BLaER1 treated with 17β-estradiol and CSF1 and Interleukin-3, amounts not matched to agents 10 nM and 100 nM (cell line): ENCODE measurements at regions not wholly inside any gene's neighbourhood (a gene's known extent, or its start where the extent isn't known, plus 50 kb on each side); places are given as distances from the start of the nearest gene placed in this dataset.

Source experiments
- H3K27ac ChIP-seq, 11 experiments: shearing (Covaris generic); formaldehyde crosslinking; 2 replicates each; pipeline ENCODE4 v1.8.1; 2022
- H3K27me3 ChIP-seq, 11 experiments: shearing (Covaris generic); formaldehyde crosslinking; 2 replicates each; pipeline ENCODE4 v1.8.1; 2022
- H3K36me3 ChIP-seq, 11 experiments: shearing (Covaris generic); formaldehyde crosslinking; 2 replicates each; pipeline ENCODE4 v1.8.1; 2022
- H3K4me1 ChIP-seq, 10 experiments: shearing (Covaris generic); formaldehyde crosslinking; 2 replicates each; pipeline ENCODE4 v1.8.1; 2022
- H3K4me2 ChIP-seq, 11 experiments: shearing (Covaris generic); formaldehyde crosslinking; 2 replicates each; pipeline ENCODE4 v1.8.1; 2022
- H3K4me3 ChIP-seq, 10 experiments: shearing (Covaris generic); formaldehyde crosslinking; 2 replicates each; pipeline ENCODE4 v1.8.1; 2022
- H3K9ac ChIP-seq, 11 experiments: shearing (Covaris generic); formaldehyde crosslinking; 2 replicates each; pipeline ENCODE4 v1.8.1; 2022
- H3K9me3 ChIP-seq, 11 experiments: shearing (Covaris generic); formaldehyde crosslinking; replicated peaks in 1 of 11; 2 replicates each; pipeline ENCODE4 v1.8.1; 2022
- H4K20me1 ChIP-seq, 11 experiments: shearing (Covaris generic); formaldehyde crosslinking; 2 replicates each; pipeline ENCODE4 v1.8.1; 2022
- Cebpa-rat ChIP-seq, 11 experiments: shearing (Covaris generic); IDR thresholded peaks; 2 replicates each; pipeline ENCODE4 v1.8.1; 2022

DNA sequence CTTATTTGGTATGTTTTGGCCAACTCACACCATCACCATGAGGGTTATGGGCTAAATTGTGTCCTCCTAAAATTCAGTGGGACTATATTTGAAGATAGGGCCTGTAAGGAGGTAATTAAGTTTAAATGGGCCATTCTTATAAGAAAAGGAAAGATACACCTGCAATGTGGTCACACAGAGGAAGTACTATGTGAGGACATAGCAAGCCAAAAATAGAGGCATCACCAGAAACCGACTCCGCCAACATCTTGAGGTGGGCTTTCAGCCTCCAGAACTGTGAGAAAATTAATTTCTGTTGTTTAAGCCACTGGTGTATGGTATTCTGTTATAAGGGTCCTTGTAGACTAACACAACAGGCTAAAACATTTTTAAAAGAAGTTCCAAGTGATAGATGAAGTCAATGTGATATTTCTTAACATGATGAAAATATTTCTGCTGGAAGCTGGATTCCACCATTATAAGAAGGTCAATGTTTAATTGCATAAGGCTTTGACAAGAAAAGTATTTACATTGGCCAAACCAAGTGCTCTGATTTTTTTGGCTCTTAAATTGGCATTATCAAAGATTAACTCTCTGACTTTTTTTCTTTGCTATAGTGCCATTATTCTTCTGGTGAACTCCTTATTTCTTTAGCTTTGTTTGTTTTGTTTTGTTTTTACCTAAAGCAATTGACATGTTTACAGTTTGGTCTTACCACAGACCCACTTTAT, 540.9 kb downstream of the PPARGC1A start:
- no peak overlapping the region for H3K27ac ChIP-seq
- H4K20me1 ChIP-seq = no peaks in the 10 kb centered on the region
- H3K27me3 ChIP-seq = no peaks in the 10 kb centered on the region
- TF ChIP-seq Cebpa-rat (IDR thresholded peaks at IDR 0.05) = no peak
- peaks cover 0 to 7% (median 4%) of the 10 kb centered on the region in 10 experiments; a peak in 11 of 20 replicates for H3K4me1 ChIP-seq
- H3K4me2 ChIP-seq = peak overlapping the region in 8 of 11 experiments; percentile 6 to 45 (median 30); a peak in 8 of 22 replicates
- no peak overlapping the region for H3K9ac ChIP-seq
- no peaks in the 10 kb centered on the region for H3K9me3 ChIP-seq
- no peaks in the 10 kb centered on the region for H3K36me3 ChIP-seq
- H3K4me3 ChIP-seq = no peak overlapping the region

GRCh38 chr4:23337292-23337691, 552.6 kb downstream of the PPARGC1A start:
- no peak overlapping the region for H3K9ac ChIP-seq
- peaks cover 30 to 43% (median 35%) of the 10 kb centered on the region in 10 experiments for H3K4me1 ChIP-seq
- no peak overlapping the region for H3K27ac ChIP-seq
- H3K9me3 ChIP-seq = 0 out of 22 replicates have a peak, but pooled peaks cover 0 to under 1% (median 0%) of the 10 kb centered on the region in 11 experiments
- no peaks in the 10 kb centered on the region for H3K36me3 ChIP-seq
- no peaks in the 10 kb centered on the region for H4K20me1 ChIP-seq
- H3K4me3 ChIP-seq = no peak overlapping the region
- TF ChIP-seq Cebpa-rat (IDR thresholded peaks at IDR 0.05) = no peak
- H3K27me3 ChIP-seq = no peaks in the 10 kb centered on the region
- peak overlapping the region in 1 of 11 experiments; percentile 18; a peak in 1 of 22 replicates for H3K4me2 ChIP-seq

DNA sequence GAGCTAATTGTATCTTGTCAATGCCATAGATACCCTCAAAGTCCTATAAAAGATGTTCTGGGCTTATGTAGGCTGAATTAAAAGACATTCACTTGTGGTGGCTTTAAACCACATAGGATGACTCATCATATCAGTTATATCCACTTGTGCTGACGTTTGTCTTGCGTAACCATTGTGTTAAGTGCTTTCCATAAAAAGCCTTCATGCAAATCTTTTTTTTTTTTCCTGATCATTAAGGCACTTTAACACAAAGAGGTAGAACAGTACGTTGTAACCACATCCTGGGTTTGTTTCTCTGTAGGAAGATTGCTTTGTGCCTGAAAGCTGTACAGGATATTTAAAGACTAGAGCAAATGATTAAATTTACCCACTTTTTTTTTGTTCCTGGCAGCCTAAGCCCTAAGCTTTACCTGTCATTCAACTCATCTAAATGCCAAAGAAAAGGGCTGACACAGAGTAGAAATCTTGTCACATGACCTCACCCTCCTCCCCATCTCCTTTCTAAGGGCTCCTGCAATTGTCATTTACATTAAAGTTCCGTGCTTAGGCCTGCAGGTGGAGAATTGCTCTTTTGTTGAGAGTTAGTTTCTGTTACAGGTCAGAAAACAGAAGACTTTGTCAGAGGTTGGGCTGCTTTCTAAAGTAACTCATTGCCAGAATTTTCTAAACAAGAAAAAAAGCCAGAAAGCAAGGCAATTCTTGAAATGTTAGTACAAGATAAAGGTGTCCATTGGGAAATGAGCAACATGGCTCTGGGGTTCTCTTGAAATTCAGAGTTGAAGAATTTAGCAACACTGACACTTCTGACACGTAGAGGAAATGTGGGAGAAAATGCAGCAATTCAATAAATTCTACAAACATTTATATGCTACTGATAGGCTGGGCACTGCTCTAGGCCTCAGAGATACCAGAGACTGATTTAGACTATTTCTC, 555.6 kb downstream of the PPARGC1A start:
- peak overlapping the region in 10 of 11 experiments; percentile 32 to 74 (median 56); a peak in 18 of 22 replicates for H3K9ac ChIP-seq
- no peaks in the 10 kb centered on the region for H4K20me1 ChIP-seq

DNA sequence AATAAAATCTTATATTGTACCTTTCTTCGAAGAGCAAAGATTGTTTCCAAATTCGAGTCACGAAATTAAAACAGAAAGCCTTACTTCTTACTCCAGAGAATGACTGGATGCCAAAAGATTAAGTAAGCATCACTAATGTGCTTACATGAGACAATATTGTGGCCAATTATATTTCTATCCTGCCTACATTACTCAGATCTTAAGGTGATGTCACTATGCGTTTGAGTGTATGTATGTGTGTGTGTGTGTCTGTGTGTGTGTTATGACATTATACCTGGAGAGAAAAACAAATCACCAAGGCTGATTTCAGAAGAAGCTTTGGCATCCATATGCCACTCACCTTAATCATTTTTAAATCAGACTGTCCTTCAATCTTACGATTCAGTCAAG, 556.3 kb downstream of the PPARGC1A start:
- H3K27ac ChIP-seq = peak overlapping the region in 10 of 11 experiments; percentile 69 to 87 (median 80); a peak in 21 of 22 replicates
- no peak for TF ChIP-seq Cebpa-rat (IDR thresholded peaks at IDR 0.05)
- H3K4me1 ChIP-seq = peaks cover 30 to 55% (median 40%) of the 10 kb centered on the region in 10 experiments
- peak overlapping the region; percentile 66 to 82 (median 73) for H3K4me2 ChIP-seq
- H4K20me1 ChIP-seq = no peaks in the 10 kb centered on the region
- no peaks in the 10 kb centered on the region for H3K36me3 ChIP-seq
- peak overlapping the region in 2 of 10 experiments; percentile 10 to 13; a peak in 2 of 20 replicates for H3K4me3 ChIP-seq
- no peaks in the 10 kb centered on the region; a peak in 1 of 22 replicates for H3K27me3 ChIP-seq
- no peaks in the 10 kb centered on the region for H3K9me3 ChIP-seq
- H3K9ac ChIP-seq = peak overlapping the region in 6 of 11 experiments; percentile 6 to 65 (median 25); a peak in 7 of 22 replicates

More for the DNA sequence above, 555.6 kb downstream of the PPARGC1A start:
- Histone ChIP-seq H3K9me3 (no peaks in the 10 kb centered on the region), H3K4me1 (peaks cover 30 to 55% (median 40%) of the 10 kb centered on the region in 10 experiments), H3K4me2 (peak overlapping the region; percentile 66 to 82 (median 73)), H3K36me3 (no peaks in the 10 kb centered on the region), H3K27ac (peak overlapping the region; percentile 36 to 87 (median 80); a peak in 21 of 22 replicates), H3K4me3 (peak overlapping the region in 4 of 10 experiments; percentile 7 to 38 (median 25); a peak in 4 of 20 replicates), H3K27me3 (no peaks in the 10 kb centered on the region; a peak in 1 of 22 replicates)
- peak in 7 of 11 experiments; percentile 57 to 94 (median 75); a peak in 10 of 22 replicates for TF ChIP-seq Cebpa-rat (IDR thresholded peaks at IDR 0.05)

DNA sequence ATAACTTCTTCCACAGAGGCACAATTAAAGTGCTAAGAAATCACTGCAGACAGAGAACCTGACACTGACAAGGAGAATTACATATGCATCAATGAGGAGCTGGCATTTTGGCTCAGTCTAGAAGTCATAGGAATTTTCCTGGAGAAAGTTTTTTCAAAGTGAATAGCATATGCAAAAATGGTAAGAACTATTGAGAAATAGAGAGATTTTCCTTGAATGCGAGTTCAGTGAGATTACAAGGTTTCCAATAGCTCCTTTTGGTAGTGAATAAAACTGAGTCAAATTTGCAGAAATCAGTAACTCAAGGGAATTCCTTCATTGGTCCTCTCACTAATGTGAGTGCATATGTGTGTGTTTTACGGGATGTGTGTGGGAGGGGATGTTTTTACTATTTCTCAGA, 557.5 kb downstream of the PPARGC1A start:
- no peaks in the 10 kb centered on the region; a peak in 1 of 22 replicates for H3K27me3 ChIP-seq
- H3K4me1 ChIP-seq = peaks cover 30 to 50% (median 40%) of the 10 kb centered on the region in 10 experiments
- no peak for TF ChIP-seq Cebpa-rat (IDR thresholded peaks at IDR 0.05)
- peak overlapping the region in 9 of 11 experiments; percentile 13 to 82 (median 71); a peak in 14 of 22 replicates for H3K4me2 ChIP-seq
- no peaks in the 10 kb centered on the region for H3K36me3 ChIP-seq
- no peak overlapping the region for H3K4me3 ChIP-seq
- no peak overlapping the region for H3K9ac ChIP-seq
- no peaks in the 10 kb centered on the region for H3K9me3 ChIP-seq
- H3K27ac ChIP-seq = peak overlapping the region in 3 of 11 experiments; percentile 69 to 82 (median 80); a peak in 5 of 22 replicates
- H4K20me1 ChIP-seq = no peaks in the 10 kb centered on the region

GRCh38 chr4:23327120-23327519, 562.7 kb downstream of the PPARGC1A start:
- H3K4me3 ChIP-seq = no peak overlapping the region
- H3K36me3 ChIP-seq = no peaks in the 10 kb centered on the region
- peaks cover 0 to 30% (median 14%) of the 10 kb centered on the region in 10 experiments; a peak in 14 of 20 replicates for H3K4me1 ChIP-seq
- no peaks in the 10 kb centered on the region for H4K20me1 ChIP-seq
- H3K9ac ChIP-seq = no peak overlapping the region
- no peak overlapping the region for H3K27ac ChIP-seq
- H3K27me3 ChIP-seq = no peaks in the 10 kb centered on the region; a peak in 1 of 22 replicates
- TF ChIP-seq Cebpa-rat (IDR thresholded peaks at IDR 0.05) = no peak
- H3K4me2 ChIP-seq = no peak overlapping the region
- H3K9me3 ChIP-seq = no peaks in the 10 kb centered on the region

DNA sequence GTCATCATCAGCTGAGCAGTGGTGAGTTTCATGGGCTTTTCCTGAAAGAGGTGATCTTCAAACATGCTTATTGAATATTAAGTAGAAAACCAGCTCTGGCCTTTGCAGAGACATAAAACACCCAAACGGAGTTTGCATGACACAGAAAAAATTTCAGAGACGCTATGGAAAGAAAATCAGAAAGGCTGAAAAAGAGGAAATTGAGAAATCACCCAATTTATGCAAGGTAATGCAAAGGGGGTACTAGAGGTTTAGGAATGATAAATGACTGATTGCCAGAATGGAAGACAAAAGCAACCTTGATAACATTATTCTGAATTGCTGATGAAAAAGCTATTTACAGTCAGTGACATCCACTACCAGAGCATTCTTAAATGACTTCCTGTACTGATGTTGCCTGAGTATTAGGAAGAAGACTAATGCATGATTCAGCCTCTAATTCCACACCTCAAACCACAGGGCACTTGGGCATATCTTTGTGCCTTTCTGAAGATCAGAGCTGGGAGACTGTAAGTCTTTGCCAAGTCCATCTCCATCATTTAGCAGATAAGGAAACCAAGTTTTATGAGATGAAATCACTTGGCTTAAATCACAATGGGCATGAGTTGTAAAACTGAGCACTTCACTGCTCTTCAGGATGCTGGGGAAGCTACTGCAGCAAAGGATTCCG, 565.7 kb downstream of the PPARGC1A start:
- no peak for TF ChIP-seq Cebpa-rat (IDR thresholded peaks at IDR 0.05)
- Histone ChIP-seq H3K4me1 (peaks cover 0 to 21% (median 11%) of the 10 kb centered on the region in 10 experiments; a peak in 11 of 20 replicates), H3K36me3 (no peaks in the 10 kb centered on the region), H3K27me3 (no peaks in the 10 kb centered on the region), H3K9me3 (no peaks in the 10 kb centered on the region), H3K27ac (no peak overlapping the region), H4K20me1 (no peaks in the 10 kb centered on the region), H3K4me2 (peak overlapping the region in 9 of 11 experiments; percentile 2 to 67 (median 46); a peak in 14 of 22 replicates), H3K4me3 (no peak overlapping the region), H3K9ac (no peak overlapping the region)

DNA sequence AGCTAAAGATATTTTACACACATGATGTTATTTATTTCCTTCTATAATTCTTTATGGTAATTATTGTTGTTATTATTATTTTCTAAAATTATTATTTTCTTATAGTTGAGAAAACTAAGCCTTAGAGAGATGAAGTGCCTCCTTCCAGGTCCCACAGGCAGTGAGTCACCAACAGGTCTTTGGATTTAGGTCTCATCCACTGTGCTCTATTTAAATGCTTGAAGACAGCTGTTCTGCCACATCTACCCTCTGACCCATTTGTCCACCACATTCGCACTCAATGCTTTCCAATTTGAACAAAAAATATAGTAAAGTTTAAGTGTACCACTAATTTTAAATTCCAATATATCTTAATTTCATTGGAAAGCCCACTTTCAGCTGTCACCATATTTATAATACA, 566.4 kb downstream of the PPARGC1A start:
- no peaks in the 10 kb centered on the region for H3K36me3 ChIP-seq
- H3K9ac ChIP-seq = no peak overlapping the region
- H3K4me1 ChIP-seq = peaks cover 0 to 21% (median 11%) of the 10 kb centered on the region in 10 experiments; a peak in 11 of 20 replicates
- no peaks in the 10 kb centered on the region for H4K20me1 ChIP-seq
- no peak overlapping the region for H3K4me3 ChIP-seq
- no peak for TF ChIP-seq Cebpa-rat (IDR thresholded peaks at IDR 0.05)
- H3K9me3 ChIP-seq = no peaks in the 10 kb centered on the region
- H3K4me2 ChIP-seq = peak overlapping the region in 3 of 11 experiments; percentile 57 to 67 (median 57); a peak in 6 of 22 replicates
- H3K27me3 ChIP-seq = no peaks in the 10 kb centered on the region
- H3K27ac ChIP-seq = no peak overlapping the region
